HG02588 (cell line): ENCODE measurements at regions not wholly inside any gene's neighbourhood (a gene's known extent, or its start where the extent isn't known, plus 50 kb on each side); places are given as distances from the start of the nearest gene placed in this dataset.
"Not testable (repeated sequence)": the region's sequence is repeated elsewhere in the genome, so short reads cannot be mapped to it uniquely, and the experiment has no call there.

Experiments
- ATAC-seq: cut with Tn5 transposase; IDR thresholded peaks from one replicate; pipeline ENCODE4 v1.9.1; 2021; ENCODE audit warnings: mild to moderate bottlenecking, moderate library complexity; ENCODE audit not compliant: unreplicated experiment

- ATAC-seq: no peak
These were observed 118.1 kb downstream of the ASB7 start for GRCh38 chr15:100720406-100720967.

GRCh38 chr15:100721758-100722550 is 119.6 kb downstream of the ASB7 start:
- no peak for ATAC-seq

DNA sequence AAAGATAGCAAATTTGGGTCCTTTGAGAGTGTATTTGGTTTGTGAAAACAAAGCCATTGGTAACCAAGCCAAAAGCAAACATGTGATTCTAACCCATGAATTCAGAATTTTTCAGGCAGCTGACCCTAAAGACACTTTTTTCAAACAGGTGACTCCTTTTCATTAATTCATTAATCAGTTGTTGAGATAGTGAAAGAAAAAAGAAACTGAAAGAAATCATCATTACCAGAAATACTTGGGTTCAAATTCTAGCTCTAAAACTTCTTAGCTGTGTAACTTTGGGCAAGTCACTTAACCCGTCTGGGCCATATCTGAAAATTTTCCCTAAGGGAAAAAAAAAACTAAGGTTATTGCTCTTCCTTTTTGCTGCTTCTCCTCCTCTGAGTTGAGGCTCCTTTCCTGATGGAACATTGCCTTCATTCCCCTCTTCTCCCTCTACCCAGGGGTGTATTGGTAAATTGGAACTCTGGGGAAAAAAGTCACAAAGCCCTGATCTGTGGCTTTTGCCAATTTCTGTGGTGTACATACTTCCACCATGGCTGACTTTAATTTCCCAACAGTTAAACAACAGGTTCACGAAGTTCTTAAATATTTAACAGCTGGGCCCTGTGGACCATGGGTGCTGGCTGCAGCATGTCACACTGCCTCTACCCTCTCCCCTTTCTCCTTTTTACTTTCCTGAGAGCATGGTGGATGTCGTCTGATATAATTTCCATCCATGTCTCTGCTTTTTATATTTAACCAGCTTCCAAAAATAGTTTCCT is 120.3 kb downstream of the ASB7 start:
- no peak for ATAC-seq

- ATAC-seq: no peak
These were observed 121.0 kb downstream of the ASB7 start for GRCh38 chr15:100723315-100723801.

DNA sequence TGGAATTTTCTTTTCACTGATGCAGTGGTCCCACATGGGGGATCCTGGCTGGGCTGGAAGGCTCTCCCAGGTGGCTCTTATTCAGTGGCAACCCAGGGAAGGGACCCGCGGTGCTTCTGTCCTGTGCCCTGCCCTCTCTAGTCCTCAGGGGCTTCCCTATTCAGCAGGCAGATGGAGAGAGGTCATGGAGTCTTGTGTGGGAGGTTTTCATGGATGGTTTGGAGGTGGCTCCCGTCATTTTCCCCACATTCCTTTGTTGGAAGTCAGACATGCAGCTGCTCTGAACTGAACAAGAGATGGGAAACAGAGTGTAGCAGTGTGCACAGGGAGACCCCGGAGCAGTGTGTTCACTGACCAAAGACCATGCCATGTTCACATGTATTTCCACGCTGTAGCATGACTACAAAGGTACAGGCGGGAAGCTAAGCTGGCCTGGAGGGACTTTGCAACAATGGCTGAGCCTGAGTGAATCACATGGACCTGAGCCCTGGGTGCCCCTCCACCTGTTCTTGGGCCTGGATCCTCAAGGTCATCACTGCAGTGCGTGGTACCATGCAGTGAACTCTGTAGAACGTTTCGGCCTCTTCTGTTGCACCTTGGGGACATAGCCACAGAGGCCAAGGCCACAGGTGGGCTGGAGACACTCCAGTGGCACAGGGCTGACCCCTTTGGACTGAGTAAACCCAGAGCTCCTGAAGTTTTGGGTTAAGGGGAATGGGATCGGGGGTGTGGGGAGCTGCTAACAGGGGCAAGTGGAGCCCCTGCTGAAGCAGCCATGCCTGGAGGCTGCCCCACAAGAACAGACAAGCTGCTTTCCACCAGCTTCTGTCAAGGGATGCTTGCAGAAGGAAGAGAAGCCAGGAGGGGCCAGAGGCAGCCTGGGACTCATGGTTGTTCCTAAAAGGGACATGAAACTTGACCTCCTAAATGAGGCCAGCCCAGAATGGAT is 123.0 kb downstream of the ASB7 start:
- no peak for ATAC-seq

GRCh38 chr15:100726070-100726420 is 123.7 kb downstream of the ASB7 start:
- no peak for ATAC-seq

GRCh38 chr15:100726421-100727190 is 124.2 kb downstream of the ASB7 start:
- no peak for ATAC-seq

DNA sequence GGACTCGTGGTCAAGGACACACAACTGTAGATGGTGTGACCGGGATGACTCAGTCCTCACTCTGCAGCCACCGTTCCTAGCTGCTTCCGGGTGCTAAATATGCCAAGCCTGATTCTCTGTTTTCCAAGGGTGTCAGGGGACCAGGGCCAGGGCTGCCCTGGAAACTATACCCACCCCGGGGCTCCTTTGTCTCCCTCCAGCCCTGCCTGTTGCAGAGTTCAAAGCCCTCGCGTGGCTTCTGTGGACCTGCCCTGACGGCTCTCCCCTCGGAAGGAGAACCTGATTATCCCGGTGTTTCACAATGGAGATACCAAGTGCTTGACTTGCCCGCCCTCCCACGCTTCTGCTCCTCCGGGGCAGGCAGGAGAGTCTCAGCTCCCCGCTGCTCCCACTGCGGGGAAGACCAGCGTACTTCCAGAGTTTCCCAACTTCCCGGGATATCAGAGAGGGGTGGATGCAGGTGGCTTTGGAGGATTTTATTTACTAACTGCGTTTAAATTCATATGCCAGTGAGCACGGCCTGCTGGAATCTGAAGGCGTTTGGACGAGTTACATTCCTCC is 125.0 kb downstream of the ASB7 start:
- no peak for ATAC-seq

- no peak for ATAC-seq
These were observed 126.2 kb downstream of the ASB7 start for GRCh38 chr15:100728371-100729201.

DNA sequence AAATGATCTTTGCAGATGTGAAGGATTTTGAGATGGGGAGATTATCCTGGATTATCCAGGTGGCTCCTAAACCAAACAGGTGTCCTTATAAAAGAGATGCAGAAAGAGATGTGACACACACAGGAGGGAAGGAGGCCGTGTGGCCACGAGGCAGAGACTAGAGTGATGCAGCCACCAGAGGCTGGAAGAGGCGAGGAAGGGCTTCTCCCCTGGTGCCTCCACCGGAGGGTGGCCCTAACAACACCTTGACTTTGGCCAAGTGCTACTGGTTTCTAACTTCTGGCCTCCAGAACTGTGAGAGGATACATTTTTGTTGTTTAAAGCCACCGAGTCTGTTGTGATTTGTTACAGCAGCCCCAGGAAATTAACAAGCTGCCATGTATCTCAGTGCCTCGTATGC is 127.1 kb downstream of the ASB7 start:
- no peak for ATAC-seq

DNA sequence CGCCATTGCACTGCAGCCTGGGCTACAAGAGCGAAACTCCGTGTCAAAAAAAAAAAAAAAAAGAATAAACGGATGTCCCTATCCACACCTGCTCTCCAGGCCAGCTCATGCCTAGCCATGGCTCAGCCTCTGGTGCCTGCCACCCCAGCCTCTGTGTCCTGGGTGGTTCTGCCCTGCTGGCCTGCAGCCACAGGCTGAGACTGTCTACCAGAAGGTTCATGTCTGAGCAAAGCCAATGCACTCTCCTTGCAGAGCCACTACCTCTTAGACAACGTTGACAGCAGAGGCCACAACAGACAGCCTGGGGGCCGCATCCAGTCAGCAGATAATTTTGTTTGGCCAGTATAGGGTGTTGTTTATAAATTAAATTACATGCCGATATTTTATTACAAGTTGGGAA is 127.7 kb downstream of the ASB7 start:
- no peak for ATAC-seq

- ATAC-seq: no peak
These were observed 128.4 kb downstream of the ASB7 start for GRCh38 chr15:100730655-100731266.

DNA sequence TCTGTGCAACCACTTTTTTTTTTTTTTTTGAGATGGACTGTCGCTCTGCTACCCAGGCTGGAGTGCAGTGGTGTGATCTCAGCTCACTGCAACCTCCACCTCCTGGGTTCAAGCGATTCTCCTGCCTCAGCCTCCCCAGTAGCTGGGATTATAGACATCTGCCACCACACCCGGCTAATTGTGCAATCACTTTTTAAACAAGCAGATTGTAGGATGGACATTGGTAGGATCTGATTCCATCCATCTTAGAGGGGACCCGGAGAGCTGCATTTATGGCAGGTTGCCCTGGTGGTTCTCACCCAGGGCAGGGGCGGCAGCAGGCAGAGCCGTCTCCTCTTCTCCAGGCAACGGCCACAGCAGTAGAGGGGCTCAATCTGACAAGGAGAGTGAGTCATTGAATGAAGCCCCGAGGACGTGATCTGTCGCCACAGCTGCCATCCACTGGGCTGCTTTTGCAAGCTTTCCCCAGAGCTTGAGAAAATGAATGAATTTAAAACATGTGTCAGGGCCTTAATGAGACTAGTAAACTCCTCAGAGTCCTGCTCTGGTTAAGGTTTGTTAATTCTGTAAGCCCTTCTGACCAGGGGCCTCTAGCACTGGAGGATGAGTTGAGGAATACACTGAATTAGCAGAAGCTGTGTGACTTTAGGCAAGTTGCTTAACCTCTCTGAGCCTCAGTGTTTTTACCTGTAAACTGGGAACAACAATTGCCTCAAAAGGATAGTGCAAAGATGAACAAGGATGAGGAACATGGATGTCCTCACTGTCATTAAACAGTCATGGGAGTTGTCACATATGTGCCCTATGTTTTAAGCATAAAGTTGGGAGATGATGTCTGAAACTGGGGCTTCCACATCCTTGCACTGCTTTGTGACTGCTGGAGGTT is 129.1 kb downstream of the ASB7 start:
- no peak for ATAC-seq

- no peak for ATAC-seq
These were observed 130.0 kb downstream of the ASB7 start for GRCh38 chr15:100732211-100733055.

DNA sequence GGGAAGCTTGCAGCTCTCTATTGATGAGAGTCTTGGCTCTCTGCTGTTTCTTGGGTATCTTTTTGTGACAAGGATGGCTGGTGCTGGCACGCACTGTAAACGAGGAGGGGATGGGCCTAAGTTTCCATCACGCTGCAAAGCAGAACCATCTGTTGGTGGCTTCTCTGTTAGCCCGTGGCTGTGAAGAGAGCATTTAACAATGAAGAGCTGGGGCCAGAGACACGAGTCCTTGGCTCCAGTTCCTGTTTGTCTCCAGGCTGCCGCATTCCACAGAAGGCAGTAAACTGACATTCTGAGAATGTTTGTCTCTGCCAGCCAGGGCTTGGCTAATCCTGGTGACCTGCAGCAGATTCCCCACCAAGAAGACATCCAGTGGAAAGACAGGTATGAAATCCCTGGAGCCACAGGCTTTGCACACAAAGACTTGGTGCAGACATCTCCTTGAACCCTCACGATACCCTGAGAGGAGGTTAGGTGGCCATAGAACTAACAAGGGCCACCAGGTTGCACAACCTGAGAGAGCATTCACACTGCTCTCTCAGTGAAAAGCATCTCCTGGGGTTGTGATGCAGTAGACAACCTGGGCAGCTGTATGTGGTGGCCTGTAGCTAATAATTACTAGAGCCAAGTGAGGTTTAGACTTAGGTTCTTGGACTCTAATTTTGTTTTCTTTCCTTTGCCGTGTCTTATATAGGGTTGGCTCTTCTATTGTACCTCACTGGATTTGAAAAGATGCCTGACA is 130.9 kb downstream of the ASB7 start:
- ATAC-seq: no peak

- ATAC-seq: not testable (repeated sequence)
These were observed 131.4 kb downstream of the ASB7 start for GRCh38 chr15:100733843-100734185.
